Adrenal gland (tissue), 9 donors: ENCODE measurements at regions not wholly inside any gene's neighbourhood (a gene's known extent, or its start where the extent isn't known, plus 50 kb on each side); places are given as distances from the start of the nearest gene placed in this dataset.

Source experiments
- DNase-seq, 7 donors: peaks; one replicate each; pipeline ENCODE4 v3.0.0-alpha.2; 2019 to 2020
- H3K27ac ChIP-seq, 5 donors: fragments of 200-600 bp; sonication (generic) in 4 of 5; 1 replicate in 3 of 5; 2 replicates in 2 of 5; pipeline versions ENCODE4 v1.5.1 to v1.8.0; 2016 to 2020; ENCODE audit warnings: mild to moderate bottlenecking in 1 of 5
- H3K27me3 ChIP-seq: fragments of 200-600 bp; 2 replicates; pipeline ENCODE4 v1.8.0; 2021
- H3K36me3 ChIP-seq, 2 donors: fragments of 200-600 bp; replicated peaks in 1 of 2; 1 replicate in 1 of 2; 2 replicates in 1 of 2; pipeline versions ENCODE4 v1.5.1 to v1.8.0; 2018 to 2022
- H3K4me1 ChIP-seq, 2 donors: fragments of 200-600 bp; replicated peaks in 1 of 2; 1 replicate in 1 of 2; 2 replicates in 1 of 2; pipeline versions ENCODE4 v1.5.1 to v1.8.0; 2018 to 2021
- H3K4me3 ChIP-seq, 4 donors: fragments of 200-600 bp; sonication (generic) in 3 of 4; one replicate each; pipeline ENCODE4 v1.5.1; 2016 to 2018
- H3K9me3 ChIP-seq, 3 donors: fragments of 200-600 bp; sonication (generic) in 1 of 3; replicated peaks in 1 of 3; 1 replicate in 2 of 3; 2 replicates in 1 of 3; pipeline versions ENCODE4 v1.5.1 to v1.8.0; 2016 to 2021
- CTCF ChIP-seq, 6 experiments: fragments of 450-650 bp in 4 of 6; fragments of 200-600 bp in 2 of 6; sonication (generic) in 1 of 6; IDR thresholded peaks; 1 replicate in 5 of 6; 2 replicates in 1 of 6; pipeline versions ENCODE4 v1.5.1 to v1.8.0; 2016 to 2021; ENCODE audit warnings: antibody characterized with exemption in 6 of 6, mild to moderate bottlenecking in 2 of 6, moderate library complexity in 1 of 6
- POLR2A ChIP-seq, 2 donors: fragments of 450-650 bp; IDR thresholded peaks; one replicate each; pipeline ENCODE4 v1.6.1; 2017; ENCODE audit warnings: antibody characterized with exemption in 2 of 2, mild to moderate bottlenecking in 2 of 2, moderate library complexity in 1 of 2
- WGBS, 4 donors: extraction: QIAGEN DNeasy Blood & Tissue Kit in 2 of 4; methylation state at CpG; one replicate each; pipeline versions ENCODE4 v1.1.5 to v1.1.7; 2013 to 2017; 5-methylcytosine and 5-hydroxymethylcytosine counted together
- intact Hi-C, 2 donors: fragments of 100-400 bp; cut with DNase I; formaldehyde crosslinking; loops; one replicate each; pipeline versions ENCODE4 v1.14.1 to v1.15.0; 2022 to 2023
- donor health status: healthy with polysubstance abuse.
- donor health status: Bipolar disorder and iron deficiency.
- donor health status: DM: yes; HTN: yes; CAD: no.
- donor health status: DM: no; HTN: no; CAD: no.
- donor health status: DM: no; HTN: no; CAD: no.

- Histone ChIP-seq H3K9me3 (no peaks in the 10 kb centered on the region), H3K36me3 (no peaks in the 10 kb centered on the region), H3K27ac (no peak overlapping the region), H3K4me3 (no peak overlapping the region), H3K4me1 (no peaks in the 10 kb centered on the region), H3K27me3 (no peaks in the 10 kb centered on the region)
- DNase-seq, result no peak
- TF ChIP-seq POLR2A (IDR thresholded peaks at IDR 0.05), result no peak
- no peak for TF ChIP-seq CTCF (IDR thresholded peaks at IDR 0.05)
- WGBS, 4 donors, result 73 to 94% (median 84%) methylated on average over 2 of the region's 2 CpGs; no CpG with 5 or more reads in 1 of the 4 donors
- intact Hi-C loops, result no loop called here
Observed at GRCh38 chr1:30043256-30043655, 680.1 kb downstream of the MATN1 start.

- TF ChIP-seq CTCF (IDR thresholded peaks at IDR 0.05), result no peak
- TF ChIP-seq POLR2A (IDR thresholded peaks at IDR 0.05), result no peak
Observed at GRCh38 chr1:30042438-30043147, 680.8 kb downstream of the MATN1 start.

GRCh38 chr1:30041741-30042437 lies 681.5 kb downstream of the MATN1 start:
- Histone ChIP-seq H3K27me3 (no peaks in the 10 kb centered on the region), H3K27ac (no peak overlapping the region), H3K4me3 (no peak overlapping the region), H3K9me3 (no peaks in the 10 kb centered on the region), H3K4me1 (no peaks in the 10 kb centered on the region), H3K36me3 (no peaks in the 10 kb centered on the region)
- 68 to 90% (median 85%) methylated on average over 3 to 8 of the region's 8 CpGs for WGBS, 4 donors
- no peak for DNase-seq
- TF ChIP-seq CTCF (IDR thresholded peaks at IDR 0.05), result no peak
- no peak for TF ChIP-seq POLR2A (IDR thresholded peaks at IDR 0.05)
- intact Hi-C loops, result no loop called here

More at GRCh38 chr1:30042438-30043147, 680.8 kb downstream of the MATN1 start:
- WGBS, 4 donors, result 83 to 100% (median 93%) methylated on average over 2 of the region's 2 CpGs
- Histone ChIP-seq H3K36me3 (no peaks in the 10 kb centered on the region), H3K27me3 (no peaks in the 10 kb centered on the region), H3K4me1 (no peaks in the 10 kb centered on the region), H3K4me3 (no peak overlapping the region), H3K27ac (no peak overlapping the region), H3K9me3 (no peaks in the 10 kb centered on the region)
- intact Hi-C loops, result no loop called here
- DNase-seq, result peak in 1 of 7 donors; percentile 33

GRCh38 chr1:30040081-30041019 lies 683.0 kb downstream of the MATN1 start:
- Histone ChIP-seq H3K9me3 (no peaks in the 10 kb centered on the region), H3K36me3 (no peaks in the 10 kb centered on the region), H3K4me1 (no peaks in the 10 kb centered on the region), H3K27ac (no peak overlapping the region), H3K4me3 (no peak overlapping the region), H3K27me3 (no peaks in the 10 kb centered on the region)
- TF ChIP-seq POLR2A (IDR thresholded peaks at IDR 0.05) (no peak), CTCF (IDR thresholded peaks at IDR 0.05) (no peak)
- DNase-seq, result peak in 1 of 7 donors; percentile 28
- WGBS, 4 donors, result 78 to 86% (median 83%) methylated on average over 7 to 8 of the region's 8 CpGs
- intact Hi-C loops, result no loop called here
